ENCODE measurements at regions not wholly inside any gene's neighbourhood (a gene's known extent, or its start where the extent isn't known, plus 50 kb on each side); places are given as distances from the start of the nearest gene placed in this dataset.

GRCh38 chr9:2464624-2465023 lies 157.0 kb upstream of the VLDLR start:
- TF ChIP-seq CTCF (IDR thresholded peaks at IDR 0.05; ENCODE audit: low read depth, low read length): no peak
- TF ChIP-seq EZH2phosphoT487 (IDR thresholded peaks at IDR 0.05; ENCODE audit: low read depth): no peak

All from OCI-LY3 (cell line).